ENCODE measurements at regions not wholly inside any gene's neighbourhood (a gene's known extent, or its start where the extent isn't known, plus 50 kb on each side); places are given as distances from the start of the nearest gene placed in this dataset.

DNA sequence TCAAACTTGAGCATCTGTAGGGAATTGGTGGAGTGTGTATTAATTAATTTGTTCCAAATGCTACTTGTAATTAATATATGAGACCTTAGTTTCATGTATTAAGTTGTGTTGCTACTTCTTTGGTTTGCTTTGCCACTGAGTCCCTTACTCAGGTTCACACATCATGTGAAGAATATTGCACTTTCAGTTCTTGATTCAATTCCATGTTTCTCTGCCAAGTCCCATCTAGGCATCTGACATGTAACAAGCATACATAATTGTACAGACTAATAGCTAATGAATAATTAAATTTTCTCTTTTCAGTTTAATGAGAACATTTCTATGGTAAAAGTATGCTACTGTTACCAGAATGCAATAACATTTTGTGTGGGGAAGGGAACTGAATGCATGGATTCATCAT lies 640.0 kb downstream of the TMTC2 start:
- Histone ChIP-seq H3K27ac (ENCODE audit: low read length) (no peak overlapping the region), H3K9ac (ENCODE audit: low read length) (no peak overlapping the region), H3K4me2 (ENCODE audit: low read length) (no peak overlapping the region), H3K4me1 (ENCODE audit: low read length) (no peaks in the 10 kb centered on the region), H3K4me3 (ENCODE audit: low read length) (no peak overlapping the region), H4K20me1 (ENCODE audit: insufficient read depth, low read length) (no peaks in the 10 kb centered on the region), H3K79me2 (ENCODE audit: low read length) (no peaks in the 10 kb centered on the region), H2AFZ (ENCODE audit: low read depth, low read length) (no peak overlapping the region), H3K9me3 (ENCODE audit: insufficient read depth, low read length) (no peaks in the 10 kb centered on the region), H3K27me3 (ENCODE audit: low read depth, low read length) (no peaks in the 10 kb centered on the region), H3K36me3 (replicated peaks; ENCODE audit: low read depth, low read length) (no peaks in the 10 kb centered on the region)
- TF ChIP-seq EZH2phosphoT487 (IDR thresholded peaks at IDR 0.05; ENCODE audit: low read depth), result no peak
- TF ChIP-seq, protein P1, sequence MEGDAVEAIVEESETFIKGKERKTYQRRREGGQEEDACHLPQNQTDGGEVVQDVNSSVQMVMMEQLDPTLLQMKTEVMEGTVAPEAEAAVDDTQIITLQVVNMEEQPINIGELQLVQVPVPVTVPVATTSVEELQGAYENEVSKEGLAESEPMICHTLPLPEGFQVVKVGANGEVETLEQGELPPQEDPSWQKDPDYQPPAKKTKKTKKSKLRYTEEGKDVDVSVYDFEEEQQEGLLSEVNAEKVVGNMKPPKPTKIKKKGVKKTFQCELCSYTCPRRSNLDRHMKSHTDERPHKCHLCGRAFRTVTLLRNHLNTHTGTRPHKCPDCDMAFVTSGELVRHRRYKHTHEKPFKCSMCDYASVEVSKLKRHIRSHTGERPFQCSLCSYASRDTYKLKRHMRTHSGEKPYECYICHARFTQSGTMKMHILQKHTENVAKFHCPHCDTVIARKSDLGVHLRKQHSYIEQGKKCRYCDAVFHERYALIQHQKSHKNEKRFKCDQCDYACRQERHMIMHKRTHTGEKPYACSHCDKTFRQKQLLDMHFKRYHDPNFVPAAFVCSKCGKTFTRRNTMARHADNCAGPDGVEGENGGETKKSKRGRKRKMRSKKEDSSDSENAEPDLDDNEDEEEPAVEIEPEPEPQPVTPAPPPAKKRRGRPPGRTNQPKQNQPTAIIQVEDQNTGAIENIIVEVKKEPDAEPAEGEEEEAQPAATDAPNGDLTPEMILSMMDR (IDR thresholded peaks at IDR 0.05; ENCODE audit: low read depth, low read length), result no peak

DNA sequence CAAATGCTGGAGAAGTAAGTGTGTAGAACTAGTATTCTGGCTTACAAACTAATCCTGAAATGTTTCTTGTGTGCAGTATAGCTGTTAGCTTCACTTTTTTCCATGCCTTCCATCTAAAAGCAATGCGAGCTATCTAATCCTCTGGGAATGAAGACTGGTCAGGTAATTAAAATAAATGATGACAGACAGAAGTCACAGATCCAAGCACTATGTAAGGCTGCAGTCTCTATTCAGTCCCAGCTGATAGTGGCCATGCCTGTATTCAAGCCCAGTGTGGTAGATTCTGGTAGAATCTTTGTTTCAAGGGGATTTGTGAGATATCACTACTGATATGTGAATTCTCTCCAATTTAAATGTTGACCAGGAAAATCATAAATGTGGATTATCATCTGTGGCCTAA lies 637.2 kb downstream of the TMTC2 start:
- Histone ChIP-seq H3K4me2 (ENCODE audit: low read length) (no peak overlapping the region), H3K36me3 (replicated peaks; ENCODE audit: low read depth, low read length) (no peaks in the 10 kb centered on the region), H3K4me1 (ENCODE audit: low read length) (peaks cover 12% of the 10 kb centered on the region), H3K9me3 (ENCODE audit: insufficient read depth, low read length) (no peaks in the 10 kb centered on the region), H3K4me3 (ENCODE audit: low read length) (no peak overlapping the region), H4K20me1 (ENCODE audit: insufficient read depth, low read length) (no peaks in the 10 kb centered on the region), H3K9ac (ENCODE audit: low read length) (no peak overlapping the region), H3K27ac (ENCODE audit: low read length) (no peak overlapping the region), H3K79me2 (ENCODE audit: low read length) (no peaks in the 10 kb centered on the region), H3K27me3 (ENCODE audit: low read depth, low read length) (no peaks in the 10 kb centered on the region), H2AFZ (ENCODE audit: low read depth, low read length) (no peak overlapping the region)
- TF ChIP-seq, protein P1 (IDR thresholded peaks at IDR 0.05; ENCODE audit: low read depth, low read length), result no peak

DNA sequence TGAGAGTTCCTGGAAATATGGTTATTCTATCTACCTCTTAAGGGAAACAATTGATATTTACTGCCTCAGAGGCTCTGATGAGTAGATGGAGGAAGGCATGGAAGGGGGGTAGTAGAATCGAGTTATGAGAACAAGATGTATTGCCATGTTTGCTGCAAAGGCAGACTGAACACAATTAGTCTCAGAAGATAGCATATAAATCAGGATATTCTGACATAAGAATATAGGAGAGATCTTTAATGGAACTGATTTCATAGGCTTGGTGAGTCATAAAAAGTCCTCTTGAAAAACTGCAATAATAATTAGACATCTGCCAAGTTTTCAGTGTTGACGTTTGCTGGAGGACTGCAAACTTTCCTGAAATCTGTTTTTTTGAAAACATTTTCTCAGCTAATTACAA lies 636.1 kb downstream of the TMTC2 start:
- no peaks in the 10 kb centered on the region for H3K79me2 ChIP-seq (ENCODE audit: low read length)
- no peak overlapping the region for H3K4me3 ChIP-seq (ENCODE audit: low read length)
- peaks cover 12% of the 10 kb centered on the region for H3K4me1 ChIP-seq (ENCODE audit: low read length)
- H3K4me2 ChIP-seq (ENCODE audit: low read length), result no peak overlapping the region
- no peak overlapping the region for H2AFZ ChIP-seq (ENCODE audit: low read depth, low read length)
- no peaks in the 10 kb centered on the region for H3K27me3 ChIP-seq (ENCODE audit: low read depth, low read length)
- no peaks in the 10 kb centered on the region for H3K36me3 ChIP-seq (replicated peaks; ENCODE audit: low read depth, low read length)
- no peaks in the 10 kb centered on the region for H3K9me3 ChIP-seq (ENCODE audit: insufficient read depth, low read length)
- TF ChIP-seq, protein P1 (IDR thresholded peaks at IDR 0.05; ENCODE audit: low read depth, low read length), result no peak
- TF ChIP-seq EZH2phosphoT487 (IDR thresholded peaks at IDR 0.05; ENCODE audit: low read depth), result no peak
- H4K20me1 ChIP-seq (ENCODE audit: insufficient read depth, low read length), result no peaks in the 10 kb centered on the region
- no peak overlapping the region for H3K9ac ChIP-seq (ENCODE audit: low read length)
- H3K27ac ChIP-seq (ENCODE audit: low read length), result no peak overlapping the region

DNA sequence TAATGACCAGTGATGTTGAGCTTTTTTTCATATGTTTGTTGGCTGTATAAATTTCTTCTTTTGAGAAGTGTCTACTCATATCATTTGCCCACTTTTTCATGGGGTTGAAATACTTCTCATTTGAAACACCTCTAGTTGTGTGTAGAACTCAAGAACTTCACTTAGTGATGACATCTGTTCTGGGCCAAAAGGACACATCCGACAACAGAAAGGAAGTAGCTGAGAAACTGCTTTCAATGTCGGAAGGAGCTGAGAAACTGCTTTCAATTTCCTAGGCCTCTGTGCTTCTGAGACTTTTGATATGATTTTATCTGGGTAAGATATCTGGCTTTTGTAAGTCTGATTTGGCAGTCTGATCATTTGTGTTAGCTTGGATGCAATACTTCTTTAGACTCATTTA lies 635.3 kb downstream of the TMTC2 start:
- Histone ChIP-seq H3K9ac (ENCODE audit: low read length) (no peak overlapping the region), H3K4me1 (ENCODE audit: low read length) (peaks cover 12% of the 10 kb centered on the region), H3K4me2 (ENCODE audit: low read length) (no peak overlapping the region), H4K20me1 (ENCODE audit: insufficient read depth, low read length) (no peaks in the 10 kb centered on the region), H3K79me2 (ENCODE audit: low read length) (no peaks in the 10 kb centered on the region), H3K36me3 (replicated peaks; ENCODE audit: low read depth, low read length) (no peaks in the 10 kb centered on the region), H3K27me3 (ENCODE audit: low read depth, low read length) (no peaks in the 10 kb centered on the region), H2AFZ (ENCODE audit: low read depth, low read length) (no peak overlapping the region), H3K9me3 (ENCODE audit: insufficient read depth, low read length) (no peaks in the 10 kb centered on the region), H3K4me3 (ENCODE audit: low read length) (no peak overlapping the region), H3K27ac (ENCODE audit: low read length) (no peak overlapping the region)
- TF ChIP-seq, protein P1 (IDR thresholded peaks at IDR 0.05; ENCODE audit: low read depth, low read length), result no peak
- TF ChIP-seq EZH2phosphoT487 (IDR thresholded peaks at IDR 0.05; ENCODE audit: low read depth), result no peak
